Mesothelial cell of epicardium (in vitro differentiated cells): ENCODE measurements at regions not wholly inside any gene's neighbourhood (a gene's known extent, or its start where the extent isn't known, plus 50 kb on each side); places are given as distances from the start of the nearest gene placed in this dataset.

ENCODE experiments used
- DNase-seq, 2 experiments: peaks; one replicate each; pipeline ENCODE4 v3.0.0; 2021; ENCODE audit warnings: low spot score in 2 of 2; ENCODE audit not compliant: unreplicated experiment in 2 of 2
- H3K27ac Mint-ChIP-seq: 2 replicates; pipeline ENCODE4 v1.8.0; 2021; ENCODE audit warnings: mixed read lengths
- H3K27me3 Mint-ChIP-seq: 2 replicates; pipeline ENCODE4 v1.8.0; 2021; ENCODE audit warnings: low read depth, mixed read lengths
- H3K36me3 Mint-ChIP-seq: 2 replicates; pipeline ENCODE4 v1.8.0; 2021; ENCODE audit warnings: mixed read lengths
- H3K4me1 Mint-ChIP-seq: 2 replicates; pipeline ENCODE4 v1.8.0; 2021; ENCODE audit warnings: mixed read lengths
- H3K4me3 Mint-ChIP-seq: 2 replicates; pipeline ENCODE4 v1.8.0; 2021; ENCODE audit warnings: mild to moderate bottlenecking, moderate library complexity, mixed read lengths
- H3K9me3 Mint-ChIP-seq: 2 replicates; pipeline ENCODE4 v1.8.0; 2021; ENCODE audit warnings: mixed read lengths
- TF ChIP-seq, protein P1 (sequence below): fragments of 200-600 bp; sonication (generic); IDR thresholded peaks from one replicate; pipeline ENCODE4 v1.5.0; 2021; ENCODE audit warnings: antibody characterized with exemption; ENCODE audit not compliant: unreplicated experiment

DNA sequence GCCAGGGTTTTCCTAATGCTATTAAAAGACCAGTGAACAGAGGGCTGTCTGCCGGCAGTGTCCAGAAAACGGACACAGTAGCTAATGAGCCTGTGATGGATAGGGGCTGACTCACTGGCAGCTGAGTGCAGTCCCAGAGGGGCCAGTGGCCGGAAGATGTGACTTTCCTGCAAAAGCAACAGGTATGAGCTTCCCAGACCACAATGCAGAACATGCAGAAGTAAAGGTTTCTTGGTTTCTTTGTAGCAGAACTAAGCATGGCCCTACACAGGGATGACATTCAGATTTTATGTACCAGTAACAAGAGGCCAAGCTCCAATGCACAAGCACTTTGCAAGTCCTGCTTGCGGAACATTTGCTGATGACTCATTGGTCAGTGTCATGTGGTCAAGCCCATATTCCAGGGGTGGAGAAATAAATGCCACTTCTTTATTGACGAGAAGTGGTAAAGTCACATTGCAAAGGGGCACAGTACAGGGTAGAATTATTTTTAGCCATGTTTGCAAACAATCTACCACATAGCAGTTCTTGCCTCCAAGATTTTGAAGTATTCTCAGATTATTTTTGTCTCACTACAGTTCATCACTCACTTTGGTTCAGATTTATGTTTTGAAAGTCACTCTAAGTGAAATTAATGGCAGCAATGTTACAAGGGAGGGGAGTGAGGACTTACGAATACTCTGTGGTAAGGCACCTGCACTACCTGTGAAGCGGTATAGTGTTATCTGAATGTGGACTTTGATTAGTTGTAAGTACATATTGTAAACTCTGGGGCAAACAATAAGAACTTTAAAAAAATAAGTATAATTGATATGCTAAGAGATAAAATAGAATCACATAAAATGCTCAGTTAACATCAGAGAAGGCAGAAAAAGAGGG is 263.3 kb downstream of the ABHD5 start:
- no peak overlapping the region for H3K27ac Mint-ChIP-seq
- peaks cover 78% of the 10 kb centered on the region for H3K27me3 Mint-ChIP-seq
- TF ChIP-seq, protein P1, sequence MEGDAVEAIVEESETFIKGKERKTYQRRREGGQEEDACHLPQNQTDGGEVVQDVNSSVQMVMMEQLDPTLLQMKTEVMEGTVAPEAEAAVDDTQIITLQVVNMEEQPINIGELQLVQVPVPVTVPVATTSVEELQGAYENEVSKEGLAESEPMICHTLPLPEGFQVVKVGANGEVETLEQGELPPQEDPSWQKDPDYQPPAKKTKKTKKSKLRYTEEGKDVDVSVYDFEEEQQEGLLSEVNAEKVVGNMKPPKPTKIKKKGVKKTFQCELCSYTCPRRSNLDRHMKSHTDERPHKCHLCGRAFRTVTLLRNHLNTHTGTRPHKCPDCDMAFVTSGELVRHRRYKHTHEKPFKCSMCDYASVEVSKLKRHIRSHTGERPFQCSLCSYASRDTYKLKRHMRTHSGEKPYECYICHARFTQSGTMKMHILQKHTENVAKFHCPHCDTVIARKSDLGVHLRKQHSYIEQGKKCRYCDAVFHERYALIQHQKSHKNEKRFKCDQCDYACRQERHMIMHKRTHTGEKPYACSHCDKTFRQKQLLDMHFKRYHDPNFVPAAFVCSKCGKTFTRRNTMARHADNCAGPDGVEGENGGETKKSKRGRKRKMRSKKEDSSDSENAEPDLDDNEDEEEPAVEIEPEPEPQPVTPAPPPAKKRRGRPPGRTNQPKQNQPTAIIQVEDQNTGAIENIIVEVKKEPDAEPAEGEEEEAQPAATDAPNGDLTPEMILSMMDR, result no peak
- H3K9me3 Mint-ChIP-seq, result no peaks in the 10 kb centered on the region
- peaks cover 16% of the 10 kb centered on the region for H3K4me1 Mint-ChIP-seq
- H3K36me3 Mint-ChIP-seq, result no peaks in the 10 kb centered on the region
- DNase-seq, result no peak
- no peak overlapping the region for H3K4me3 Mint-ChIP-seq

DNA sequence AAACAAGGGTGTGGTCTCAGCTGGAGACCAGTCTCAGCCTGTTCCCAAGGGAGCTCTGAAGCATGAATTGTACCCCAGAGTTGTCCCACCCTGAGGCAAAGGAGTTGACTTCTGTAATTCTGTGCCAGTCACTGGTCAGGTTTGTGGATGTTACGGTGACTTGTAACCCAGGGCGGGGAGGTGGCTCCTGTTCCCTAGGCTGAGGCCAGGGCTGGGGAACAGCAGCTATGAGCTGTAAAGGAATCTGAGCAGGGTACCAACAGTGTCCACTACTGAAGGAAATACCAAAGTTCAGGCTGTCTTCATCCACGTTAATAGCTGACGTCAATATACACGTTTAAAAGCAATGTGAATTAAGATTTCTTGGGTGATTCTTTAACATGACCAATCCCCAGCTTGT is 266.2 kb downstream of the ABHD5 start:
- Mint-ChIP-seq H3K27me3 (peaks cover 74% of the 10 kb centered on the region), H3K4me1 (peaks cover 25% of the 10 kb centered on the region), H3K36me3 (no peaks in the 10 kb centered on the region), H3K27ac (no peak overlapping the region), H3K9me3 (no peaks in the 10 kb centered on the region), H3K4me3 (no peak overlapping the region)
- TF ChIP-seq, protein P1, result no peak
- no peak for DNase-seq

DNA sequence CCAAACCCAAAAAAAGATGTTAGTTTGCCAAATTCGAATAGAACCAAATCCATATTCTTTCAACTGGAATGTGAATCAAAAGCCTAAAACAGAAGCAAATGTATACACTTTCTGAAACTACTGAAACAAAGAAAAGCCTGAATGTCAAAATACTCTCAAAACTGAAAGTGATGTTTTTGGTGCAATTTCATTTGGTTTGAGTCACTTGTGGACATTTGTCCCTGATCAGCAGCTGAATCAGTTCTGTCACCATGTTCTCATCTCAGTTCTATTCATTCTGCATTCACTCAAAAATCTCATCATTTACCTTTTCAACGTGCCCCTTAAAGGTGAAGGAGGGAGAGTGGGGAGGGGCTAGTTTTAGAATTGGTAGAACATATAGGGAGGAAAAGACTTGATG is 266.8 kb downstream of the ABHD5 start:
- no peak for DNase-seq
- Mint-ChIP-seq H3K27ac (no peak overlapping the region), H3K4me3 (no peak overlapping the region), H3K27me3 (peaks cover 78% of the 10 kb centered on the region), H3K9me3 (no peaks in the 10 kb centered on the region), H3K4me1 (peaks cover 25% of the 10 kb centered on the region), H3K36me3 (no peaks in the 10 kb centered on the region)
- TF ChIP-seq, protein P1, result no peak

DNA sequence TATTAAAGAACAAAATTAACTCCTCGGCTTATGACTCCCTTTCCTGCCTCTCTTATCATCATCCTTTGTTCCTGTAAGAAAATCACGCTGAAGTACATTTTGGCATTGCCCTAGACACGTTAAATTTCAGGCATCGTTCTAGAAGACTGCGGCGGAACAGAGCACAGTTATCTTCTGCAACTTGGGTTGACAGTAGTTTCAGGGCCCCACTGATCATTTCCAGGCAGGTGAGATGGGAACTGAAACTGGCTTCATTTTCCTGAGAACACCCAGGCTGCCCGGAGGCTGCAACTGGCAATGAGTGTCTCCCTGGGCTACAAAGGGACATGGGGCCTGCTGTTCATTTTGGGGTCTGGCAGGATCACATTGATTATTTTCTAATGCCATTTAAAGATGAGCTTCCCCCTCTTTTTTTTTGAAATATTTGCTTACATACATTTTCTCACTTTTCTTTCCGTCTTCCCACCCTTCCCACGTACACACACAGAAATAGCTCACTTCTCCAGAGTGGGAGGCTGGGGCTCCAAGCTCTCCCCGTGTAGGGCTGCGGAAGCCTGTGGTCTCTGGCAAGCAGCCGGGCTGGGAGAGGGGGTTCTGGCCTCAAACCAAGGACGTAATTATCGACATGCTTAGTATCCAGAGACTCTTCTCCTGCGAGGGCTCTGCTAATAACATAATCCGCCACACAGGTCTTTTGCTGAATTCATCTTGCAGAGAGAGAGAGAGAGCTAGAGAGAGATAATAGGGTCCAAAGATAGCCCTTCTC is 267.4 kb downstream of the ABHD5 start:
- H3K36me3 Mint-ChIP-seq, result no peaks in the 10 kb centered on the region
- H3K4me1 Mint-ChIP-seq, result peaks cover 24% of the 10 kb centered on the region
- H3K4me3 Mint-ChIP-seq, result no peak overlapping the region
- peaks cover 77% of the 10 kb centered on the region for H3K27me3 Mint-ChIP-seq
- DNase-seq, result no peak
- no peaks in the 10 kb centered on the region for H3K9me3 Mint-ChIP-seq
- TF ChIP-seq, protein P1, result no peak
- no peak overlapping the region for H3K27ac Mint-ChIP-seq

DNA sequence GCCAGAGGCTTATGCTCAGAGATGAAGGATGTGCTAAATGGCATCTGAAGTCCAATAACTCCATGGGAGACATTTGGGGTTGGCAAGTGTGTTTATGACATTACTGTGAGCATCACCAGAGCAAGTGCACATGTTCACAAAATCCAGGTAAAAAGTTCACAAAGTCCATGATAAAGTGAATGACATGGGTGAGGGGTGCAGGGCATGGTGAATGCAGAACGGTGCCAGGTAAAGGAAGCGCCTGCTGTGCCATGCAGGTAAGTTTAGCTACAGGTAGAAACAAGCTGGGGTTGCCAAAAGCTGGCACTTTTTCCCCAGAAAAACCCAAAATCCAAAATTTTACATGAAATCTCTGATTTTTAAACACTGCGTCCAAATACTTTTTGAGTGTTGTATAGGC is 268.2 kb downstream of the ABHD5 start:
- DNase-seq, result no peak
- Mint-ChIP-seq H3K27ac (no peak overlapping the region), H3K27me3 (peaks cover 77% of the 10 kb centered on the region)

More for the DNA sequence above, 268.2 kb downstream of the ABHD5 start:
- TF ChIP-seq, protein P1, result no peak
- no peaks in the 10 kb centered on the region for H3K9me3 Mint-ChIP-seq
- H3K4me3 Mint-ChIP-seq, result no peak overlapping the region
- no peaks in the 10 kb centered on the region for H3K36me3 Mint-ChIP-seq
- peaks cover 17% of the 10 kb centered on the region for H3K4me1 Mint-ChIP-seq
